PC-3 (cell line): ENCODE measurements at regions not wholly inside any gene's neighbourhood (a gene's known extent, or its start where the extent isn't known, plus 50 kb on each side); places are given as distances from the start of the nearest gene placed in this dataset.

Experiments used
- CTCF ChIP-seq: fragments of 300-600 bp; sonication (generic); conservative IDR thresholded peaks from 2 replicates; pipeline ENCODE4 v1.5.1; 2017; ENCODE audit warnings: antibody characterized with exemption, low read depth, mild to moderate bottlenecking, low read length
- EZH2 ChIP-seq: fragments of 300-600 bp; sonication (generic); IDR thresholded peaks from one replicate; pipeline ENCODE4 v1.6.1; 2017; ENCODE audit warnings: antibody characterized with exemption, mild to moderate bottlenecking, low read length; ENCODE audit not compliant: unreplicated experiment

GRCh38 chr4:15262396-15262795 lies 165.4 kb upstream of the C1QTNF7 start:
- no peak for TF ChIP-seq CTCF
- TF ChIP-seq EZH2: no peak
